Right lobe of liver (tissue), 6 donors: ENCODE measurements at regions not wholly inside any gene's neighbourhood (a gene's known extent, or its start where the extent isn't known, plus 50 kb on each side); places are given as distances from the start of the nearest gene placed in this dataset.
A peak's percentile ranks its signal among the peaks of the same experiment; 100 is the strongest.

Experiments used
- ATAC-seq, 4 donors: fragments of 200-7000 bp; cut with Tn5 transposase; one replicate each; pipeline ENCODE4 v1.9.1; 2020; ENCODE audit warnings: mild to moderate bottlenecking in 4 of 4, moderate library complexity in 4 of 4
- DNase-seq, 3 donors: peaks; one replicate each; pipeline ENCODE4 v3.0.0-alpha.2; 2020
- H3K27ac ChIP-seq, 3 donors: fragments of 200-600 bp; one replicate each; pipeline ENCODE4 v1.8.0; 2022
- H3K27me3 ChIP-seq, 2 donors: fragments of 200-600 bp; one replicate each; pipeline ENCODE4 v1.8.0; 2022
- H3K36me3 ChIP-seq, 4 donors: fragments of 200-600 bp; sonication (generic) in 1 of 4; one replicate each; pipeline versions ENCODE4 v1.5.1 to v1.8.0; 2017 to 2022; ENCODE audit warnings: control low read depth in 1 of 4
- H3K4me1 ChIP-seq, 4 donors: fragments of 200-600 bp; sonication (generic) in 1 of 4; one replicate each; pipeline versions ENCODE4 v1.5.1 to v1.8.0; 2017 to 2022; ENCODE audit warnings: control low read depth in 1 of 4
- H3K4me3 ChIP-seq, 3 donors: fragments of 200-600 bp; one replicate each; pipeline ENCODE4 v1.8.0; 2022
- H3K9me3 ChIP-seq, 4 donors: fragments of 200-600 bp; sonication (generic) in 1 of 4; one replicate each; pipeline versions ENCODE4 v1.5.1 to v1.8.0; 2017 to 2022; ENCODE audit warnings: control low read depth in 1 of 4
- POLR2A ChIP-seq: fragments of 450-650 bp; IDR thresholded peaks from one replicate; pipeline ENCODE4 v1.6.1; 2017; ENCODE audit warnings: antibody characterized with exemption, mild to moderate bottlenecking
- WGBS: methylation state at CpG from one replicate; pipeline ENCODE4 v1.1.6; 2018; ENCODE audit warnings: low coverage, low lambda C conversion rate; ENCODE audit not compliant: insufficient coverage; ENCODE audit errors: missing lambda C conversion rate; 5-methylcytosine and 5-hydroxymethylcytosine counted together
- intact Hi-C, 2 donors: fragments of 100-400 bp; cut with DNase I; formaldehyde crosslinking; loops; one replicate each; pipeline versions ENCODE4 v1.11.2 to v1.14.1; 2022
- TF ChIP-seq, protein P1 (sequence below), 4 donors: fragments of 200-600 bp in 3 of 4; fragments of 450-650 bp in 1 of 4; IDR thresholded peaks; one replicate each; pipeline versions ENCODE4 v1.5.1 to v1.8.0; 2016 to 2022; ENCODE audit warnings: antibody characterized with exemption in 4 of 4, mild to moderate bottlenecking in 2 of 4
- donor health status: DM: no; HTN: yes; CAD: no.
- donor health status: DM: no; HTN: no; CAD: no.
- donor health status: DM: no; HTN: no; CAD: no.
- donor health status: DM: no; HTN: yes; CAD: no.
- donor health status: DM: no; HTN: yes; CAD: no.

- DNase-seq (no peak), ATAC-seq (peak in 1 of 4 donors; percentile 29)
- no peaks in the 10 kb centered on the region for H3K27me3 ChIP-seq
- WGBS: 41% methylated on average over 5 of the region's 5 CpGs
- no peak overlapping the region for H3K4me3 ChIP-seq
- TF ChIP-seq POLR2A: no peak
- TF ChIP-seq, protein P1, sequence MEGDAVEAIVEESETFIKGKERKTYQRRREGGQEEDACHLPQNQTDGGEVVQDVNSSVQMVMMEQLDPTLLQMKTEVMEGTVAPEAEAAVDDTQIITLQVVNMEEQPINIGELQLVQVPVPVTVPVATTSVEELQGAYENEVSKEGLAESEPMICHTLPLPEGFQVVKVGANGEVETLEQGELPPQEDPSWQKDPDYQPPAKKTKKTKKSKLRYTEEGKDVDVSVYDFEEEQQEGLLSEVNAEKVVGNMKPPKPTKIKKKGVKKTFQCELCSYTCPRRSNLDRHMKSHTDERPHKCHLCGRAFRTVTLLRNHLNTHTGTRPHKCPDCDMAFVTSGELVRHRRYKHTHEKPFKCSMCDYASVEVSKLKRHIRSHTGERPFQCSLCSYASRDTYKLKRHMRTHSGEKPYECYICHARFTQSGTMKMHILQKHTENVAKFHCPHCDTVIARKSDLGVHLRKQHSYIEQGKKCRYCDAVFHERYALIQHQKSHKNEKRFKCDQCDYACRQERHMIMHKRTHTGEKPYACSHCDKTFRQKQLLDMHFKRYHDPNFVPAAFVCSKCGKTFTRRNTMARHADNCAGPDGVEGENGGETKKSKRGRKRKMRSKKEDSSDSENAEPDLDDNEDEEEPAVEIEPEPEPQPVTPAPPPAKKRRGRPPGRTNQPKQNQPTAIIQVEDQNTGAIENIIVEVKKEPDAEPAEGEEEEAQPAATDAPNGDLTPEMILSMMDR (IDR thresholded peaks at IDR 0.05): no peak
- H3K27ac ChIP-seq: no peak overlapping the region
- no peaks in the 10 kb centered on the region for H3K9me3 ChIP-seq
- intact Hi-C loops: no loop called here
- no peaks in the 10 kb centered on the region for H3K4me1 ChIP-seq
- H3K36me3 ChIP-seq: no peaks in the 10 kb centered on the region
Measured at GRCh38 chr1:221458447-221459156, 283.3 kb downstream of the DUSP10 start.

- no peak for ATAC-seq
- H3K9me3 ChIP-seq: no peaks in the 10 kb centered on the region
- H3K27me3 ChIP-seq: no peaks in the 10 kb centered on the region
- H3K27ac ChIP-seq: no peak overlapping the region
- no peak for DNase-seq
- intact Hi-C loops: no loop called here
- WGBS: 10% methylated on average over 1 of the region's 1 CpG
- no peaks in the 10 kb centered on the region for H3K4me1 ChIP-seq
- no peaks in the 10 kb centered on the region for H3K36me3 ChIP-seq
- no peak overlapping the region for H3K4me3 ChIP-seq
- TF ChIP-seq POLR2A: no peak
- TF ChIP-seq, protein P1 (IDR thresholded peaks at IDR 0.05): no peak
Measured at GRCh38 chr1:221459558-221459957, 282.3 kb downstream of the DUSP10 start.

GRCh38 chr1:221462345-221462744, 279.5 kb downstream of the DUSP10 start:
- intact Hi-C loops: no loop called here
- no peaks in the 10 kb centered on the region for H3K36me3 ChIP-seq
- H3K4me3 ChIP-seq: no peak overlapping the region
- no peak for DNase-seq
- 64% methylated on average over 1 of the region's 1 CpG for whole genome bisulfite sequencing
- TF ChIP-seq, protein P1 (IDR thresholded peaks at IDR 0.05): no peak
- TF ChIP-seq POLR2A: no peak
- H3K27me3 ChIP-seq: no peaks in the 10 kb centered on the region
- no peaks in the 10 kb centered on the region for H3K4me1 ChIP-seq
- H3K9me3 ChIP-seq: no peaks in the 10 kb centered on the region
- no peak for ATAC-seq
- no peak overlapping the region for H3K27ac ChIP-seq

GRCh38 chr1:221468546-221468945, 273.3 kb downstream of the DUSP10 start:
- intact Hi-C loops: no loop called here
- no peak overlapping the region for H3K4me3 ChIP-seq
- no peaks in the 10 kb centered on the region for H3K4me1 ChIP-seq
- no peaks in the 10 kb centered on the region for H3K9me3 ChIP-seq
- ATAC-seq: no peak
- WGBS: 69% methylated on average over 6 of the region's 6 CpGs
- no peak overlapping the region for H3K27ac ChIP-seq
- no peaks in the 10 kb centered on the region for H3K36me3 ChIP-seq
- TF ChIP-seq POLR2A: no peak
- TF ChIP-seq, protein P1 (IDR thresholded peaks at IDR 0.05): no peak
- no peak for DNase-seq
- no peaks in the 10 kb centered on the region for H3K27me3 ChIP-seq

DNA sequence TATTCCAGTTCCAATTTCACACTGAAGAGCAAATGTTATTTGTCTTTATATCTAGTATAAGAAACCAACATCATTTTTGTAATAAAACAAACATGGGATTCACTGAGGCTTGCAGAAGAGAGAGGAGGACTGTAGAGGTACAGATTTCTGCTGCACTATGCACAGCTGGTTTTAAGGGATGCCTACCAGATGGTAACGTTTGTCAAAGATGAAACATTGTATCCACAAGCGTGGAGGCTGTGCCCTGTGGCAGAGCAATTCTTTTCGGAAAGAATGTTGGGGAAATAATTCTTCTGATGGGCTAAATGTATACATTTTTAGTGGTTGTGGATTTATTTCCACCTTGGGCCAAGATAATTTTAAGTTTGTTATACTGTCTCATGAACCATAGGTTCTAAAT, 272.4 kb downstream of the DUSP10 start:
- intact Hi-C loops: no loop called here
- no peaks in the 10 kb centered on the region for H3K27me3 ChIP-seq
- TF ChIP-seq, protein P1 (IDR thresholded peaks at IDR 0.05): no peak
- TF ChIP-seq POLR2A: no peak
- ATAC-seq (no peak), DNase-seq (no peak)
- no peak overlapping the region for H3K4me3 ChIP-seq
- no peaks in the 10 kb centered on the region for H3K4me1 ChIP-seq
- no peaks in the 10 kb centered on the region for H3K9me3 ChIP-seq
- no peaks in the 10 kb centered on the region for H3K36me3 ChIP-seq
- no peak overlapping the region for H3K27ac ChIP-seq
- 40% methylated on average over 3 of the region's 3 CpGs for WGBS
